ENCODE measurements at regions not wholly inside any gene's neighbourhood (a gene's known extent, or its start where the extent isn't known, plus 50 kb on each side); places are given as distances from the start of the nearest gene placed in this dataset.

GRCh38 chrX:115940348-115940747, 230.2 kb upstream of the AGTR2 start:
- H3K27ac ChIP-seq (ENCODE audit: insufficient read length, low read depth, low read length) = no peak overlapping the region
- no peak overlapping the region for H2BK15ac ChIP-seq (ENCODE audit: low read depth, low read length)
- no CpG with 5 or more reads among the region's 2 CpGs for WGBS (ENCODE audit: extremely low coverage, insufficient read length, low lambda C conversion rate)
- no peak overlapping the region for H3K4me2 ChIP-seq (ENCODE audit: insufficient read depth, insufficient read length, low read length)
- peaks cover 14% of the 10 kb centered on the region for H3K79me1 ChIP-seq (ENCODE audit: insufficient read depth, low read depth, low read length, poor library complexity, severe bottlenecking)
- H3K4ac ChIP-seq (ENCODE audit: low read depth, low read length) = no peak overlapping the region
- H2BK120ac ChIP-seq (ENCODE audit: low read depth, low read length, poor library complexity, severe bottlenecking) = no peak overlapping the region
- H2BK12ac ChIP-seq (ENCODE audit: insufficient read length, low read depth, low read length) = no peak overlapping the region
- no peaks in the 10 kb centered on the region for H3K23me2 ChIP-seq (ENCODE audit: insufficient read length, low read depth, low read length, poor library complexity, severe bottlenecking)
- no peak overlapping the region for H3K56ac ChIP-seq (ENCODE audit: insufficient read length, low read depth, low read length)
- peak; percentile 26; the same call in 1 of the 3 replicates for TF ChIP-seq CTCF (conservative IDR thresholded peaks at IDR 0.05)
- no peak overlapping the region for H2AFZ ChIP-seq (ENCODE audit: low read length)
- H3K79me2 ChIP-seq (ENCODE audit: insufficient read depth, low read length) = peaks cover 3% of the 10 kb centered on the region; the same call in 1 of the 2 replicates
- DNase-seq = no peak
- H3K36me3 Mint-ChIP-seq (ENCODE audit: insufficient read depth in 1 of 3, low read depth in 3 of 3) = peaks cover 60 to 81% (median 77%) of the 10 kb centered on the region in 3 experiments
- H3K4me1 ChIP-seq (ENCODE audit: insufficient read depth, low read length) = peaks cover 6% of the 10 kb centered on the region; the same call in 1 of the 2 replicates
- H3K4me3 Mint-ChIP-seq = no peak overlapping the region
- H3K27ac Mint-ChIP-seq = no peak overlapping the region; a peak in 1 of 7 replicates
- H2BK20ac ChIP-seq (ENCODE audit: low read depth, low read length, poor library complexity, severe bottlenecking) = no peak overlapping the region
- H3K14ac ChIP-seq (ENCODE audit: insufficient read depth, low read length) = no peak overlapping the region
- no peaks in the 10 kb centered on the region for H3K27me3 ChIP-seq (ENCODE audit: insufficient read depth, low read length)
- H4K91ac ChIP-seq (ENCODE audit: insufficient read length, low read depth, low read length) = no peak overlapping the region
- H4K5ac ChIP-seq (ENCODE audit: insufficient read length, low read depth, low read length) = no peak overlapping the region
- H3K27me3 Mint-ChIP-seq (ENCODE audit: low read depth) = peaks cover 2% of the 10 kb centered on the region
- no peak overlapping the region for H2BK5ac ChIP-seq (ENCODE audit: insufficient read length, low read length)
- no peaks in the 10 kb centered on the region for H3K9me3 ChIP-seq (ENCODE audit: control insufficient read depth, low read depth, low read length)
- H4K8ac ChIP-seq (replicated peaks; ENCODE audit: insufficient read length, low read depth, low read length) = no peak overlapping the region
- H3K18ac ChIP-seq (ENCODE audit: insufficient read length, low read depth, low read length) = no peak overlapping the region
- peaks cover 43% of the 10 kb centered on the region in 2 experiments for H3K4me1 Mint-ChIP-seq
- H3K9me3 Mint-ChIP-seq = peaks cover 17 to 39% of the 10 kb centered on the region in 2 experiments; a peak in 4 of 5 replicates
- no peak overlapping the region for H3T11ph ChIP-seq (ENCODE audit: low read length)
- H2AK5ac ChIP-seq (ENCODE audit: insufficient read length, low read length) = no peak overlapping the region
- peaks cover 7% of the 10 kb centered on the region for H4K20me1 ChIP-seq (ENCODE audit: control insufficient read depth, insufficient read depth, insufficient read length)
- H3K9ac ChIP-seq (ENCODE audit: extremely low read depth, insufficient read length, low read length) = no peak overlapping the region
- no peak overlapping the region for H3K23ac ChIP-seq (ENCODE audit: insufficient read length, low read depth, low read length)
